H9 (cell line): ENCODE measurements at regions not wholly inside any gene's neighbourhood (a gene's known extent, or its start where the extent isn't known, plus 50 kb on each side); places are given as distances from the start of the nearest gene placed in this dataset.

Source experiments
- DNase-seq: peaks from one replicate; pipeline ENCODE4 v3.0.0-alpha.2; 2017
- H2AFZ ChIP-seq: one replicate; pipeline ENCODE4 v1.6.1; 2013; ENCODE audit warnings: mild to moderate bottlenecking, low read length, control low read depth, moderate library complexity
- H2AK5ac ChIP-seq: 2 replicates; pipeline ENCODE4 v1.6.1; 2013; ENCODE audit warnings: low read length, control low read depth, mixed read lengths; ENCODE audit not compliant: insufficient read length
- H2BK120ac ChIP-seq: one replicate; pipeline ENCODE4 v1.6.1; 2013; ENCODE audit warnings: low read depth, mild to moderate bottlenecking, low read length, control low read depth, inconsistent platforms; ENCODE audit not compliant: poor library complexity, severe bottlenecking
- H2BK12ac ChIP-seq: 2 replicates; pipeline ENCODE4 v1.6.1; 2013; ENCODE audit warnings: low read length, control low read depth, mixed read lengths, low read depth; ENCODE audit not compliant: insufficient read length
- H2BK15ac ChIP-seq: 2 replicates; pipeline ENCODE4 v1.6.1; 2013; ENCODE audit warnings: low read depth, low read length, control low read depth
- H2BK20ac ChIP-seq: one replicate; pipeline ENCODE4 v1.6.1; 2013; ENCODE audit warnings: low read depth, mild to moderate bottlenecking, low read length, control low read depth, inconsistent platforms; ENCODE audit not compliant: poor library complexity, severe bottlenecking
- H2BK5ac ChIP-seq: 2 replicates; pipeline ENCODE4 v1.6.1; 2013; ENCODE audit warnings: low read length, control low read depth, mixed read lengths; ENCODE audit not compliant: insufficient read length
- H3K14ac ChIP-seq: 2 replicates; pipeline ENCODE4 v1.6.1; 2013; ENCODE audit warnings: low read length, control low read depth; ENCODE audit not compliant: insufficient read depth
- H3K18ac ChIP-seq: 2 replicates; pipeline ENCODE4 v1.6.1; 2013; ENCODE audit warnings: low read depth, mild to moderate bottlenecking, mixed read lengths, low read length, control low read depth; ENCODE audit not compliant: insufficient read length
- H3K23ac ChIP-seq: 2 replicates; pipeline ENCODE4 v1.6.1; 2013; ENCODE audit warnings: low read length, control low read depth, mixed read lengths, low read depth; ENCODE audit not compliant: insufficient read length
- H3K23me2 ChIP-seq: 2 replicates; pipeline ENCODE4 v1.6.1; 2013; ENCODE audit warnings: low read depth, mild to moderate bottlenecking, mixed read lengths, low read length, control low read depth; ENCODE audit not compliant: insufficient read length, poor library complexity, severe bottlenecking
- H3K27ac ChIP-seq: 2 replicates; pipeline ENCODE4 v1.5.1; 2013; ENCODE audit warnings: low read length, control low read depth, mixed read lengths, low read depth; ENCODE audit not compliant: insufficient read length
- H3K27me3 ChIP-seq: 2 replicates; pipeline ENCODE4 v1.6.1; 2013; ENCODE audit warnings: low read length, control low read depth, inconsistent platforms; ENCODE audit not compliant: insufficient read depth
- H3K4ac ChIP-seq: 2 replicates; pipeline ENCODE4 v1.6.1; 2013; ENCODE audit warnings: low read depth, mild to moderate bottlenecking, control low read depth, inconsistent platforms, low read length, moderate library complexity
- H3K4me1 ChIP-seq: 2 replicates; pipeline ENCODE4 v1.6.1; 2013; ENCODE audit warnings: low read length, control low read depth, inconsistent platforms; ENCODE audit not compliant: insufficient read depth
- H3K4me2 ChIP-seq: 2 replicates; pipeline ENCODE4 v1.6.1; 2013; ENCODE audit warnings: low read length, control low read depth, mixed read lengths; ENCODE audit not compliant: insufficient read length, insufficient read depth
- H3K56ac ChIP-seq: 2 replicates; pipeline ENCODE4 v1.6.1; 2013; ENCODE audit warnings: low read depth, mild to moderate bottlenecking, mixed read lengths, low read length, control low read depth; ENCODE audit not compliant: insufficient read length
- H3K79me1 ChIP-seq: 2 replicates; pipeline ENCODE4 v1.6.1; 2013; ENCODE audit warnings: low read depth, mild to moderate bottlenecking, moderate library complexity, low read length, control low read depth, inconsistent platforms; ENCODE audit not compliant: insufficient read depth, poor library complexity, severe bottlenecking
- H3K79me2 ChIP-seq: 2 replicates; pipeline ENCODE4 v1.6.1; 2013; ENCODE audit warnings: low read length, control low read depth, inconsistent platforms; ENCODE audit not compliant: insufficient read depth
- H3K9ac ChIP-seq: 2 replicates; pipeline ENCODE4 v1.6.1; 2013; ENCODE audit warnings: low read length, control low read depth, mixed read lengths; ENCODE audit not compliant: insufficient read length; ENCODE audit errors: extremely low read depth
- H3K9me3 ChIP-seq: one replicate; pipeline ENCODE4 v1.6.1; 2013; ENCODE audit warnings: low read depth, low read length, inconsistent platforms; ENCODE audit not compliant: control insufficient read depth
- H3T11ph ChIP-seq: one replicate; pipeline ENCODE4 v1.6.1; 2013; ENCODE audit warnings: mild to moderate bottlenecking, low read length, control low read depth, inconsistent platforms
- H4K20me1 ChIP-seq: one replicate; pipeline ENCODE4 v1.6.1; 2013; ENCODE audit not compliant: control insufficient read depth, insufficient read length, insufficient read depth
- H4K5ac ChIP-seq: 2 replicates; pipeline ENCODE4 v1.6.1; 2013; ENCODE audit warnings: low read depth, mild to moderate bottlenecking, mixed read lengths, low read length, control low read depth; ENCODE audit not compliant: insufficient read length
- H4K8ac ChIP-seq: replicated peaks from 2 replicates; pipeline ENCODE4 v1.6.1; 2013; ENCODE audit warnings: low read length, control low read depth, mixed read lengths, low read depth; ENCODE audit not compliant: insufficient read length
- H4K91ac ChIP-seq: 2 replicates; pipeline ENCODE4 v1.6.1; 2013; ENCODE audit warnings: low read depth, mild to moderate bottlenecking, moderate library complexity, mixed read lengths, low read length, control low read depth; ENCODE audit not compliant: insufficient read length
- H3K27ac Mint-ChIP-seq, 3 experiments: 2 replicates in 2 of 3; 3 replicates in 1 of 3; pipeline ENCODE4 v1.8.0; 2020 to 2021; ENCODE audit warnings: mixed read lengths in 3 of 3, mild to moderate bottlenecking in 1 of 3, moderate library complexity in 1 of 3
- H3K27me3 Mint-ChIP-seq: 2 replicates; pipeline ENCODE4 v1.8.0; 2021; ENCODE audit warnings: low read depth, mild to moderate bottlenecking, moderate library complexity, mixed read lengths
- H3K36me3 Mint-ChIP-seq, 3 experiments: 2 replicates in 2 of 3; 3 replicates in 1 of 3; pipeline ENCODE4 v1.8.0; 2020 to 2021; ENCODE audit warnings: low read depth in 3 of 3, mixed read lengths in 3 of 3; ENCODE audit not compliant: insufficient read depth in 1 of 3
- H3K4me1 Mint-ChIP-seq, 2 experiments: 2 replicates each; pipeline ENCODE4 v1.8.0; 2020; ENCODE audit warnings: mixed read lengths in 2 of 2
- H3K4me3 Mint-ChIP-seq, 2 experiments: 2 replicates in 1 of 2; 3 replicates in 1 of 2; pipeline ENCODE4 v1.8.0; 2020 to 2021; ENCODE audit warnings: mild to moderate bottlenecking in 2 of 2, mixed read lengths in 2 of 2, moderate library complexity in 1 of 2
- H3K9me3 Mint-ChIP-seq, 2 experiments: 2 replicates in 1 of 2; 3 replicates in 1 of 2; pipeline ENCODE4 v1.8.0; 2020; ENCODE audit warnings: mild to moderate bottlenecking in 2 of 2, mixed read lengths in 2 of 2, moderate library complexity in 1 of 2
- WGBS: extraction: QIAGEN DNeasy Blood & Tissue Kit; methylation state at CpG from one replicate; pipeline ENCODE4 v1.1.7; 2013; ENCODE audit warnings: missing lambda C conversion rate, low lambda C conversion rate, mixed read lengths; ENCODE audit not compliant: insufficient read length; ENCODE audit errors: extremely low coverage; 5-methylcytosine and 5-hydroxymethylcytosine counted together
- TF ChIP-seq, protein P1 (sequence below): fragments of 200-600 bp; sonication (generic); conservative IDR thresholded peaks from 3 replicates; pipeline ENCODE4 v1.8.0; 2021; ENCODE audit warnings: antibody characterized with exemption, mild to moderate bottlenecking

DNA sequence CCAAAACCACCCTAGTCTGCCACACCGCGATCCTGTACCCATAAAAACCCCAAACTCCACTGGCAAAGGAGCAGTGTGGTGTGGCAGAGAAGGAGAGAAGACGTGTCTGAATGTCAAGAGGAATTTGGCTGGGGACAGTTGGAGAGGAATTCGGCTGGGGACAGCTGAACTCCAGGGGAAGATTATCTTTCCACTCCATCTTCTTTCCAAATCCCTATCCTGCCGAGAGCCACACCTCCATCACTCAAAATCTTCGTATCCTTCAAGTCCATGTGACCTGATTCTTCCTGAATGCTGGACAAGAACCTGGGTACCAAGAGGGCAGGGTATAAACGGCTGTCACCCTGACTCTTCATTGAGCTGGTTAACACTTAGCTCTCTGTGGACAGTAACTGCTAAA is 448.1 kb downstream of the ARHGEF28 start:
- no peaks in the 10 kb centered on the region for H3K23me2 ChIP-seq
- no peak overlapping the region for H4K5ac ChIP-seq
- Mint-ChIP-seq H3K36me3 (no peaks in the 10 kb centered on the region), H3K9me3 (no peaks in the 10 kb centered on the region; a peak in 1 of 5 replicates), H3K4me1 (peaks cover 13 to 19% of the 10 kb centered on the region in 2 experiments), H3K27ac (no peak overlapping the region), H3K27me3 (no peaks in the 10 kb centered on the region), H3K4me3 (no peak overlapping the region)
- H4K8ac ChIP-seq: no peak overlapping the region
- WGBS: no CpG with 5 or more reads among the region's 7 CpGs
- no peak overlapping the region for H3K9ac ChIP-seq
- no peak overlapping the region for H2BK20ac ChIP-seq
- no peak overlapping the region for H2AK5ac ChIP-seq
- H3K79me2 ChIP-seq: no peaks in the 10 kb centered on the region
- H3T11ph ChIP-seq: no peak overlapping the region
- no peaks in the 10 kb centered on the region for H4K20me1 ChIP-seq
- DNase-seq: no peak
- H3K9me3 ChIP-seq: no peaks in the 10 kb centered on the region
- no peak overlapping the region for H2AFZ ChIP-seq
- no peak overlapping the region for H3K4ac ChIP-seq
- no peak overlapping the region for H3K23ac ChIP-seq
- no peak overlapping the region for H3K56ac ChIP-seq
- no peak overlapping the region for H2BK15ac ChIP-seq
- no peaks in the 10 kb centered on the region for H3K4me1 ChIP-seq
- H2BK12ac ChIP-seq: no peak overlapping the region
- H4K91ac ChIP-seq: no peak overlapping the region
- no peak overlapping the region for H2BK120ac ChIP-seq
- no peak overlapping the region for H3K27ac ChIP-seq
- no peak overlapping the region for H3K18ac ChIP-seq
- H3K27me3 ChIP-seq: no peaks in the 10 kb centered on the region
- no peak overlapping the region for H3K14ac ChIP-seq
- no peak overlapping the region for H3K4me2 ChIP-seq
- TF ChIP-seq, protein P1, sequence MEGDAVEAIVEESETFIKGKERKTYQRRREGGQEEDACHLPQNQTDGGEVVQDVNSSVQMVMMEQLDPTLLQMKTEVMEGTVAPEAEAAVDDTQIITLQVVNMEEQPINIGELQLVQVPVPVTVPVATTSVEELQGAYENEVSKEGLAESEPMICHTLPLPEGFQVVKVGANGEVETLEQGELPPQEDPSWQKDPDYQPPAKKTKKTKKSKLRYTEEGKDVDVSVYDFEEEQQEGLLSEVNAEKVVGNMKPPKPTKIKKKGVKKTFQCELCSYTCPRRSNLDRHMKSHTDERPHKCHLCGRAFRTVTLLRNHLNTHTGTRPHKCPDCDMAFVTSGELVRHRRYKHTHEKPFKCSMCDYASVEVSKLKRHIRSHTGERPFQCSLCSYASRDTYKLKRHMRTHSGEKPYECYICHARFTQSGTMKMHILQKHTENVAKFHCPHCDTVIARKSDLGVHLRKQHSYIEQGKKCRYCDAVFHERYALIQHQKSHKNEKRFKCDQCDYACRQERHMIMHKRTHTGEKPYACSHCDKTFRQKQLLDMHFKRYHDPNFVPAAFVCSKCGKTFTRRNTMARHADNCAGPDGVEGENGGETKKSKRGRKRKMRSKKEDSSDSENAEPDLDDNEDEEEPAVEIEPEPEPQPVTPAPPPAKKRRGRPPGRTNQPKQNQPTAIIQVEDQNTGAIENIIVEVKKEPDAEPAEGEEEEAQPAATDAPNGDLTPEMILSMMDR: no peak
- H3K79me1 ChIP-seq: no peaks in the 10 kb centered on the region
- no peak overlapping the region for H2BK5ac ChIP-seq
